ENCODE measurements at regions not wholly inside any gene's neighbourhood (a gene's known extent, or its start where the extent isn't known, plus 50 kb on each side); places are given as distances from the start of the nearest gene placed in this dataset.

GRCh38 chr11:29002816-29003215 lies 894.6 kb downstream of the METTL15 start:
- H2BK120ac ChIP-seq (ENCODE audit: insufficient read depth, low read length, poor library complexity) = no peak overlapping the region
- no peak overlapping the region for H2BK5ac ChIP-seq (ENCODE audit: low read depth, low read length, poor library complexity)
- no peaks in the 10 kb centered on the region for H3K4me1 ChIP-seq (ENCODE audit: control insufficient read depth in 1 of 2, insufficient read depth in 2 of 2, low read length in 2 of 2)
- H3K27ac ChIP-seq (ENCODE audit: low read depth, low read length) = no peak overlapping the region
- H3K4me2 ChIP-seq (ENCODE audit: low read length) = no peak overlapping the region
- no peak overlapping the region for H4K91ac ChIP-seq (ENCODE audit: low read depth, low read length)
- H3K18ac ChIP-seq (ENCODE audit: low read length) = no peak overlapping the region
- DNase-seq = no peak
- H4K12ac ChIP-seq (ENCODE audit: low read depth, low read length) = no peak overlapping the region
- H3K4me3 ChIP-seq (ENCODE audit: low read depth, low read length) = no peak overlapping the region
- no peaks in the 10 kb centered on the region for H3K79me2 ChIP-seq (ENCODE audit: control insufficient read depth, insufficient read depth, low read length, poor library complexity)
- no peak overlapping the region for H3K14ac ChIP-seq (ENCODE audit: low read length)
- H3K23ac ChIP-seq (ENCODE audit: low read length) = no peak overlapping the region
- H3K27me3 ChIP-seq (ENCODE audit: insufficient read depth, low read length) = no peaks in the 10 kb centered on the region
- no peak overlapping the region for H2AK5ac ChIP-seq (ENCODE audit: low read length)
- no peaks in the 10 kb centered on the region for H3K9me3 ChIP-seq (ENCODE audit: insufficient read depth, low read depth, low read length)
- H4K8ac ChIP-seq (ENCODE audit: low read depth, low read length) = no peak overlapping the region
- WGBS (ENCODE audit: extremely low coverage, insufficient coverage, insufficient read length) = no CpG with 5 or more reads among the region's 3 CpGs
- no peak overlapping the region for H3K9ac ChIP-seq (ENCODE audit: low read length)
- no peaks in the 10 kb centered on the region for H3K36me3 ChIP-seq (ENCODE audit: control insufficient read depth in 1 of 2, insufficient read depth in 2 of 2, low read length in 2 of 2)
- H2AFZ ChIP-seq (ENCODE audit: insufficient read depth, low read length, poor library complexity) = no peak overlapping the region
- H3K4ac ChIP-seq (ENCODE audit: low read depth, low read length) = no peak overlapping the region
- H2BK12ac ChIP-seq (ENCODE audit: low read length) = no peak overlapping the region
- no peaks in the 10 kb centered on the region for H3K79me1 ChIP-seq (ENCODE audit: low read length)

GRCh38 chr11:28999620-29000019 lies 891.4 kb downstream of the METTL15 start:
- WGBS (ENCODE audit: extremely low coverage, insufficient coverage, insufficient read length) = no CpG with 5 or more reads among the region's 1 CpG

GRCh38 chr11:28992996-28993395 lies 884.8 kb downstream of the METTL15 start:
- Histone ChIP-seq H3K36me3 (ENCODE audit: control insufficient read depth in 1 of 2, insufficient read depth in 2 of 2, low read length in 2 of 2) (no peaks in the 10 kb centered on the region), H3K79me1 (ENCODE audit: low read length) (no peaks in the 10 kb centered on the region), H3K27ac (ENCODE audit: low read depth, low read length) (no peak overlapping the region), H3K4me2 (ENCODE audit: low read length) (no peak overlapping the region), H3K18ac (ENCODE audit: low read length) (no peak overlapping the region), H4K12ac (ENCODE audit: low read depth, low read length) (no peak overlapping the region), H3K79me2 (ENCODE audit: control insufficient read depth, insufficient read depth, low read length, poor library complexity) (no peaks in the 10 kb centered on the region), H3K14ac (ENCODE audit: low read length) (no peak overlapping the region), H2AFZ (ENCODE audit: insufficient read depth, low read length, poor library complexity) (no peak overlapping the region), H3K4ac (ENCODE audit: low read depth, low read length) (no peak overlapping the region), H3K4me3 (ENCODE audit: low read depth, low read length) (no peak overlapping the region), H2BK12ac (ENCODE audit: low read length) (no peak overlapping the region), H2AK5ac (ENCODE audit: low read length) (no peak overlapping the region), H3K27me3 (ENCODE audit: insufficient read depth, low read length) (no peaks in the 10 kb centered on the region), H3K23ac (ENCODE audit: low read length) (no peak overlapping the region), H3K4me1 (ENCODE audit: control insufficient read depth in 1 of 2, insufficient read depth in 2 of 2, low read length in 2 of 2) (no peaks in the 10 kb centered on the region), H4K91ac (ENCODE audit: low read depth, low read length) (no peak overlapping the region), H2BK5ac (ENCODE audit: low read depth, low read length, poor library complexity) (no peak overlapping the region), H2BK120ac (ENCODE audit: insufficient read depth, low read length, poor library complexity) (no peak overlapping the region), H3K9ac (ENCODE audit: low read length) (no peak overlapping the region), H4K8ac (ENCODE audit: low read depth, low read length) (no peak overlapping the region), H3K9me3 (ENCODE audit: insufficient read depth, low read depth, low read length) (no peaks in the 10 kb centered on the region)
- no CpG with 5 or more reads among the region's 2 CpGs for WGBS (ENCODE audit: extremely low coverage, insufficient coverage, insufficient read length)
- DNase-seq = no peak

More at GRCh38 chr11:28999620-29000019, 891.4 kb downstream of the METTL15 start:
- Histone ChIP-seq H3K4me3 (ENCODE audit: low read depth, low read length) (no peak overlapping the region), H3K18ac (ENCODE audit: low read length) (no peak overlapping the region), H2BK120ac (ENCODE audit: insufficient read depth, low read length, poor library complexity) (no peak overlapping the region), H4K8ac (ENCODE audit: low read depth, low read length) (no peak overlapping the region), H2BK12ac (ENCODE audit: low read length) (no peak overlapping the region), H3K27ac (ENCODE audit: low read depth, low read length) (no peak overlapping the region), H3K9ac (ENCODE audit: low read length) (no peak overlapping the region), H3K4me1 (ENCODE audit: control insufficient read depth in 1 of 2, insufficient read depth in 2 of 2, low read length in 2 of 2) (no peaks in the 10 kb centered on the region), H3K27me3 (ENCODE audit: insufficient read depth, low read length) (no peaks in the 10 kb centered on the region), H2BK5ac (ENCODE audit: low read depth, low read length, poor library complexity) (no peak overlapping the region), H2AK5ac (ENCODE audit: low read length) (no peak overlapping the region), H3K36me3 (ENCODE audit: control insufficient read depth in 1 of 2, insufficient read depth in 2 of 2, low read length in 2 of 2) (no peaks in the 10 kb centered on the region), H3K79me1 (ENCODE audit: low read length) (no peaks in the 10 kb centered on the region), H3K4me2 (ENCODE audit: low read length) (no peak overlapping the region), H3K4ac (ENCODE audit: low read depth, low read length) (no peak overlapping the region), H4K12ac (ENCODE audit: low read depth, low read length) (no peak overlapping the region), H2AFZ (ENCODE audit: insufficient read depth, low read length, poor library complexity) (no peak overlapping the region), H3K9me3 (ENCODE audit: insufficient read depth, low read depth, low read length) (no peaks in the 10 kb centered on the region), H3K79me2 (ENCODE audit: control insufficient read depth, insufficient read depth, low read length, poor library complexity) (no peaks in the 10 kb centered on the region), H3K23ac (ENCODE audit: low read length) (no peak overlapping the region), H3K14ac (ENCODE audit: low read length) (no peak overlapping the region), H4K91ac (ENCODE audit: low read depth, low read length) (no peak overlapping the region)
- no peak for DNase-seq

- Histone ChIP-seq H3K4me3 (ENCODE audit: low read depth, low read length) (no peak overlapping the region), H3K23ac (ENCODE audit: low read length) (no peak overlapping the region), H3K27me3 (ENCODE audit: insufficient read depth, low read length) (no peaks in the 10 kb centered on the region), H3K4me2 (ENCODE audit: low read length) (no peak overlapping the region), H2AK5ac (ENCODE audit: low read length) (no peak overlapping the region), H2BK12ac (ENCODE audit: low read length) (no peak overlapping the region), H3K14ac (ENCODE audit: low read length) (no peak overlapping the region), H3K4ac (ENCODE audit: low read depth, low read length) (no peak overlapping the region), H4K91ac (ENCODE audit: low read depth, low read length) (no peak overlapping the region), H2AFZ (ENCODE audit: insufficient read depth, low read length, poor library complexity) (no peak overlapping the region), H2BK5ac (ENCODE audit: low read depth, low read length, poor library complexity) (no peak overlapping the region), H2BK120ac (ENCODE audit: insufficient read depth, low read length, poor library complexity) (no peak overlapping the region), H3K36me3 (ENCODE audit: control insufficient read depth in 1 of 2, insufficient read depth in 2 of 2, low read length in 2 of 2) (no peaks in the 10 kb centered on the region), H3K79me2 (ENCODE audit: control insufficient read depth, insufficient read depth, low read length, poor library complexity) (no peaks in the 10 kb centered on the region), H3K9me3 (ENCODE audit: insufficient read depth, low read depth, low read length) (no peaks in the 10 kb centered on the region), H4K12ac (ENCODE audit: low read depth, low read length) (no peak overlapping the region), H3K4me1 (ENCODE audit: control insufficient read depth in 1 of 2, insufficient read depth in 2 of 2, low read length in 2 of 2) (no peaks in the 10 kb centered on the region), H3K18ac (ENCODE audit: low read length) (no peak overlapping the region), H3K27ac (ENCODE audit: low read depth, low read length) (no peak overlapping the region), H3K79me1 (ENCODE audit: low read length) (no peaks in the 10 kb centered on the region), H3K9ac (ENCODE audit: low read length) (no peak overlapping the region), H4K8ac (ENCODE audit: low read depth, low read length) (no peak overlapping the region)
- WGBS (ENCODE audit: extremely low coverage, insufficient coverage, insufficient read length) = no CpG with 5 or more reads among the region's 4 CpGs
- no peak for DNase-seq
These were observed 876.0 kb downstream of the METTL15 start for GRCh38 chr11:28984231-28984630.

All from trophoblast cell (in vitro differentiated cells and primary cell).